ENCODE measurements at regions not wholly inside any gene's neighbourhood (a gene's known extent, or its start where the extent isn't known, plus 50 kb on each side); places are given as distances from the start of the nearest gene placed in this dataset.

GRCh38 chr5:119741691-119742090 lies 112.3 kb downstream of the FAM170A start:
- DNase-seq = no peak
- no peak for TF ChIP-seq POLR2A (IDR thresholded peaks at IDR 0.05)
- no peak for TF ChIP-seq CTCF (IDR thresholded peaks at IDR 0.05)
- Histone ChIP-seq H3K9me3 (no peaks in the 10 kb centered on the region), H3K4me1 (no peaks in the 10 kb centered on the region), H3K4me3 (no peak overlapping the region), H3K27me3 (no peaks in the 10 kb centered on the region), H3K27ac (no peak overlapping the region), H3K36me3 (no peaks in the 10 kb centered on the region)

DNA sequence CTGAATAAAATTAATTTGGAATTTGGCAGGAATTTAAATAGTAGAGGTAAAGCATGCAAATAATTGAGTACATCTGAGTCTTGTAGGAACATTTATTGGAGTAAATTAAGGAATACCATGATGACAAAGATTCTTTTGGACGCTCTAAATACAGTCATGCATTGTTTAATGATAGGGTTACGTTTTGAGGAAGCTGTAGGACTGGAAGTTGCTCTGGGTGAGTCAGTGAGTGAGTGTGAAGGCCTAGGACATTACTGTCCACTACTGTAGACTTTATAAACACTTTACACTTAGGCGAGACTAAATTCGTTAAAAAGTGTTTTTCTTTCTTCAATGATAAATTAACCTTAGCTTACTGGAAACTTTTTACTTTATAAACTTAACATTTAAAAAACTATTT lies 113.0 kb downstream of the FAM170A start:
- TF ChIP-seq POLR2A (IDR thresholded peaks at IDR 0.05) (no peak), CTCF (IDR thresholded peaks at IDR 0.05) (no peak)
- DNase-seq = no peak
- no peaks in the 10 kb centered on the region for H3K4me1 ChIP-seq
- no peaks in the 10 kb centered on the region for H3K27me3 ChIP-seq
- H3K9me3 ChIP-seq = no peaks in the 10 kb centered on the region
- H3K4me3 ChIP-seq = no peak overlapping the region
- no peak overlapping the region for H3K27ac ChIP-seq
- H3K36me3 ChIP-seq = no peaks in the 10 kb centered on the region

DNA sequence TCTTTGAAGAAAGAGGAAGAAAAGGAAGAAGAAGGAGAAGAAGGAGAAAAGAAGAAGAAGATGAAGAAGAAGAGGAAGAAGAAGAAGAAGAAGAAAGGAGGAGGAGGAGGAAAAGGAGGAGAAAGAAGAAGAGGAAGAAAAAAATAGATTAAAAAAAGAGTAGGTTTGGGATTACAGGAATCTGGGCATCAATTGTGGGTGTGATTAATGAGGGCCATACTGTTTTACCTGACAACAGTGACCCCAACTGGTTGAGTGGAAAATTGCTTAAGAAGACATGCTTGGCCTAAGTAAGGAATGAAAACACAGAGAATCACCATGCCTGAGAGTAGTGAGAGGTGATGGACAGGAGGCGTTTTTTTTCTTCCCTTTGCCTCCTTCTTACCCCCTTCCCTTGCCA lies 114.6 kb downstream of the FAM170A start:
- Histone ChIP-seq H3K9me3 (no peaks in the 10 kb centered on the region), H3K4me1 (no peaks in the 10 kb centered on the region), H3K4me3 (no peak overlapping the region), H3K27me3 (no peaks in the 10 kb centered on the region), H3K36me3 (no peaks in the 10 kb centered on the region), H3K27ac (no peak overlapping the region)
- TF ChIP-seq CTCF (IDR thresholded peaks at IDR 0.05) (peak in 3 of 6 experiments; percentile 30 to 36 (median 34)), POLR2A (IDR thresholded peaks at IDR 0.05) (no peak)
- DNase-seq = no peak

DNA sequence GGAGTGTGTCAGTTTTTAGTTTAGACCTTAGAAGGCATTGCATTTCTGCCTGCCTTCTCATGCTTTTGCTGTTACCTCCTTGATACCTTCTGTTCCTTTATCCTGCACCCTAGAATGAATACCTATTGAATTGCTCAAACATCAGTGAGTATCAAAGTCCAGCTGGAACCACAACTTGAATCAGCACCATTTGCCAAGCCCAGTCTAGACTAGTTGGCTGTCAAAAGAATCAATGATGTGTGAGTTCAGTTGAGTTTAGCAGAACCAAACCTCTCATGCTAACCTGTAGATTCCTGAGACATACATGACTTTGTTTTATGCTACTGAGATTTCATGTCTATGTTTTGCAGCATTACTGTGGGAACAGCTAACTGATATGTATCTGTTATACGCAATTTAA lies 116.6 kb downstream of the FAM170A start:
- no peaks in the 10 kb centered on the region for H3K27me3 ChIP-seq
- no peaks in the 10 kb centered on the region for H3K4me1 ChIP-seq
- TF ChIP-seq CTCF (IDR thresholded peaks at IDR 0.05) (no peak), POLR2A (IDR thresholded peaks at IDR 0.05) (no peak)
- no peaks in the 10 kb centered on the region for H3K9me3 ChIP-seq
- no peak overlapping the region for H3K27ac ChIP-seq
- no peaks in the 10 kb centered on the region for H3K36me3 ChIP-seq
- DNase-seq = no peak
- no peak overlapping the region for H3K4me3 ChIP-seq

DNA sequence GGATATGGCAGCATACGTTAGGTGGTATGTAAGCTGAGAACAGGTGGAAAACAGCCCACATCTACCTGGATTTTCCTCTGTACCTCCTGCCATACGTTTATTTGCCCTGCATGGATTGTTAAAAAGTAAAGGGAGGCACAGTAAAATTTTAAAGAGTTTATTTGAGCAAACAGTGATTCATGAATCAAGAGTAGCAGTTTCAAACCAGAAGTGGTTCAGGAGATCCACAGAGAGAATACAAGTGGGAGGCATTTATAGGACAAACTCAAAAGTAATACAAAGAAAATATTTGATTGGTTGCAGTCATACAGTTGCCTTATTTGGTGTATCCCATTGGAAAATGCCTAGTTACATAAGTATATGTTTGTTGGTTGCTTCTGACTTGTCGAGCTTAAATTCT lies 117.6 kb downstream of the FAM170A start:
- Histone ChIP-seq H3K4me1 (no peaks in the 10 kb centered on the region), H3K27me3 (no peaks in the 10 kb centered on the region), H3K36me3 (no peaks in the 10 kb centered on the region), H3K4me3 (no peak overlapping the region), H3K27ac (no peak overlapping the region), H3K9me3 (no peaks in the 10 kb centered on the region)
- TF ChIP-seq POLR2A (IDR thresholded peaks at IDR 0.05) = no peak
- TF ChIP-seq CTCF (IDR thresholded peaks at IDR 0.05) = no peak
- no peak for DNase-seq
